IMR-90 (cell line): ENCODE measurements at regions not wholly inside any gene's neighbourhood (a gene's known extent, or its start where the extent isn't known, plus 50 kb on each side); places are given as distances from the start of the nearest gene placed in this dataset.

Experiments
- ATAC-seq: fragments of 200-7000 bp; cut with Tn5 transposase; 2 replicates; pipeline ENCODE4 v1.9.1; 2020; ENCODE audit warnings: low read depth, mild to moderate bottlenecking, moderate library complexity
- BruUV-seq: library from RNA; stranded (reverse); fragments of 400-500 nt; replicated peaks from 2 replicates; lab custom pipeline; 2021; lab: Mats Ljungman, UMichigan
- CTCF ChIA-PET: fragments of 300-600 bp; formaldehyde crosslinking; extraction: SDS; loops from one replicate; lab custom pipeline; 2021; ENCODE audit warnings: antibody characterized with exemption; lab: Yijun Ruan, JAX
- POLR2A ChIA-PET: fragments of 300-600 bp; sonication (Branson Sonifier 250); formaldehyde crosslinking; loops from one replicate; lab custom pipeline; 2022; ENCODE audit warnings: antibody characterized with exemption; ENCODE audit not compliant: unreplicated experiment; lab: Charles Lee
- DNase-seq: peaks from one replicate; pipeline ENCODE4 v3.0.0; 2013
- H2AFZ ChIP-seq: replicated peaks from 2 replicates; pipeline ENCODE3; 2013; ENCODE audit warnings: low read length, mild to moderate bottlenecking; ENCODE audit not compliant: poor library complexity
- H2AK5ac ChIP-seq: 2 replicates; pipeline ENCODE4 v1.6.1; 2013; ENCODE audit warnings: low read depth, low read length, inconsistent platforms
- H2AK9ac ChIP-seq: replicated peaks from 2 replicates; pipeline ENCODE3; 2013; ENCODE audit warnings: mild to moderate bottlenecking, low read depth, low read length, moderate library complexity; ENCODE audit not compliant: poor library complexity
- H2BK120ac ChIP-seq: 2 replicates; pipeline ENCODE4 v1.6.1; 2013; ENCODE audit warnings: low read depth, low read length, inconsistent platforms
- H2BK15ac ChIP-seq: 3 replicates; pipeline ENCODE4 v1.6.1; 2013; ENCODE audit warnings: low read depth, low read length, inconsistent platforms
- H2BK20ac ChIP-seq: 2 replicates; pipeline ENCODE4 v1.6.1; 2013; ENCODE audit warnings: low read depth, mild to moderate bottlenecking, inconsistent platforms, low read length, moderate library complexity
- H2BK5ac ChIP-seq: 2 replicates; pipeline ENCODE4 v1.6.1; 2013; ENCODE audit warnings: mild to moderate bottlenecking, low read depth, low read length, inconsistent platforms; ENCODE audit not compliant: poor library complexity, severe bottlenecking
- H3K14ac ChIP-seq: replicated peaks from 2 replicates; pipeline ENCODE4 v1.6.1; 2013; ENCODE audit warnings: low read depth, low read length, inconsistent platforms
- H3K18ac ChIP-seq: 2 replicates; pipeline ENCODE4 v1.6.1; 2013; ENCODE audit warnings: low read depth, low read length, control low read depth
- H3K23ac ChIP-seq: 2 replicates; pipeline ENCODE4 v1.6.1; 2013; ENCODE audit warnings: low read depth, low read length, inconsistent platforms
- H3K27ac ChIP-seq: 2 replicates; pipeline ENCODE4 v1.5.1; 2013; ENCODE audit warnings: mild to moderate bottlenecking, control low read depth, low read length; ENCODE audit not compliant: insufficient read depth
- H3K27me3 ChIP-seq: 2 replicates; pipeline ENCODE4 v1.6.1; 2013; ENCODE audit warnings: low read length; ENCODE audit not compliant: control insufficient read depth, insufficient read depth
- H3K36me3 ChIP-seq: 2 replicates; pipeline ENCODE4 v1.6.1; 2013; ENCODE audit warnings: low read length, mixed read lengths; ENCODE audit not compliant: control insufficient read depth, insufficient read depth
- H3K4ac ChIP-seq: 2 replicates; pipeline ENCODE4 v1.6.1; 2013; ENCODE audit warnings: low read depth, low read length, inconsistent platforms
- H3K4me1 ChIP-seq: 2 replicates; pipeline ENCODE4 v1.6.1; 2013; ENCODE audit warnings: low read length, mixed read lengths; ENCODE audit not compliant: control insufficient read depth, insufficient read depth
- H3K4me2 ChIP-seq: 2 replicates; pipeline ENCODE4 v1.6.1; 2013; ENCODE audit warnings: low read depth, mild to moderate bottlenecking, control low read depth, low read length, moderate library complexity
- H3K4me3 ChIP-seq: 2 replicates; pipeline ENCODE4 v1.5.1; 2013; ENCODE audit warnings: low read depth, mild to moderate bottlenecking, control low read depth, low read length, moderate library complexity; ENCODE audit not compliant: insufficient read depth
- H3K56ac ChIP-seq: 2 replicates; pipeline ENCODE4 v1.6.1; 2013; ENCODE audit warnings: low read length, inconsistent platforms; ENCODE audit not compliant: insufficient read depth; ENCODE audit errors: extremely low read depth
- H3K79me1 ChIP-seq, 2 experiments: 2 replicates each; pipeline ENCODE4 v1.6.1; 2013; ENCODE audit warnings: low read length in 2 of 2, inconsistent platforms in 1 of 2, low read depth in 1 of 2
- H3K9ac ChIP-seq: 2 replicates; pipeline ENCODE4 v1.6.1; 2013; ENCODE audit warnings: low read depth, low read length, control low read depth
- H3K9me1 ChIP-seq: 2 replicates; pipeline ENCODE4 v1.6.1; 2013; ENCODE audit warnings: low read length, inconsistent platforms; ENCODE audit not compliant: insufficient read depth
- H3K9me3 ChIP-seq: 2 replicates; pipeline ENCODE4 v1.6.1; 2013; ENCODE audit warnings: low read length; ENCODE audit not compliant: control insufficient read depth, insufficient read depth
- H4K20me1 ChIP-seq: 2 replicates; pipeline ENCODE4 v1.6.1; 2013; ENCODE audit warnings: low read length, inconsistent platforms; ENCODE audit not compliant: insufficient read depth
- H4K5ac ChIP-seq: 2 replicates; pipeline ENCODE4 v1.6.1; 2013; ENCODE audit warnings: mild to moderate bottlenecking, low read depth, low read length, control low read depth
- H4K8ac ChIP-seq, 2 experiments: 2 replicates each; pipeline ENCODE4 v1.6.1; 2013; ENCODE audit warnings: low read depth in 2 of 2, low read length in 2 of 2, control low read depth in 1 of 2, inconsistent platforms in 1 of 2
- H4K91ac ChIP-seq: 2 replicates; pipeline ENCODE4 v1.6.1; 2013; ENCODE audit warnings: low read depth, low read length, inconsistent platforms; ENCODE audit not compliant: insufficient read depth
- BHLHE40 ChIP-seq: fragments of 150-350 bp; IDR thresholded peaks from 2 replicates; pipeline ENCODE4 v1.6.1; 2016; ENCODE audit warnings: mild to moderate bottlenecking, low read depth, low read length
- CEBPB ChIP-seq: IDR thresholded peaks from 2 replicates; pipeline ENCODE4 v1.6.1; 2012; ENCODE audit warnings: low read depth, low read length, improper control_type of control experiment
- CHD1 ChIP-seq: IDR thresholded peaks from 2 replicates; pipeline ENCODE4 v1.6.1; 2012; ENCODE audit warnings: low read depth, low read length, improper control_type of control experiment
- CTCF ChIP-seq: conservative IDR thresholded peaks from 2 replicates; pipeline ENCODE4 v1.5.1; 2012; ENCODE audit warnings: mild to moderate bottlenecking, low read depth, low read length, improper control_type of control experiment
- ELK1 ChIP-seq: fragments of 150-350 bp; IDR thresholded peaks from 2 replicates; pipeline ENCODE4 v1.6.1; 2016; ENCODE audit warnings: low read depth, mild to moderate bottlenecking, low read length, moderate library complexity, borderline replicate concordance
- MAFK ChIP-seq: IDR thresholded peaks from 2 replicates; pipeline ENCODE4 v1.6.1; 2012; ENCODE audit warnings: low read depth, low read length, improper control_type of control experiment
- MAZ ChIP-seq: IDR thresholded peaks from 2 replicates; pipeline ENCODE4 v1.6.1; 2012; ENCODE audit warnings: low read depth, mild to moderate bottlenecking, low read length, improper control_type of control experiment, moderate library complexity, borderline replicate concordance
- MXI1 ChIP-seq: IDR thresholded peaks from 2 replicates; pipeline ENCODE4 v1.6.1; 2012; ENCODE audit warnings: low read depth, mild to moderate bottlenecking, low read length, moderate library complexity, borderline replicate concordance
- POLR2A ChIP-seq: IDR thresholded peaks from 2 replicates; pipeline ENCODE4 v1.6.1; 2012; ENCODE audit warnings: mild to moderate bottlenecking, low read depth, low read length
- RCOR1 ChIP-seq: IDR thresholded peaks from 2 replicates; pipeline ENCODE4 v1.6.1; 2012; ENCODE audit warnings: mild to moderate bottlenecking, low read length, improper control_type of control experiment; ENCODE audit not compliant: insufficient replicate concordance
- RFX5 ChIP-seq: IDR thresholded peaks from 2 replicates; pipeline ENCODE4 v1.8.0; 2012; ENCODE audit warnings: low read depth, mild to moderate bottlenecking, low read length, moderate library complexity
- SMC3 ChIP-seq: fragments of 150-350 bp; IDR thresholded peaks from 2 replicates; pipeline ENCODE4 v1.6.1; 2016; ENCODE audit warnings: low read depth, mild to moderate bottlenecking, antibody characterized with exemption, low read length, moderate library complexity
- USF2 ChIP-seq: fragments of 150-350 bp; IDR thresholded peaks from 2 replicates; pipeline ENCODE4 v1.6.1; 2017; ENCODE audit warnings: mild to moderate bottlenecking, antibody characterized with exemption, low read length, low read depth
- WGBS, 2 experiments: methylation state at CpG; one replicate each; pipeline versions ENCODE4 v1.1.5 to v1.1.7; 2013; ENCODE audit warnings: missing lambda C conversion rate in 2 of 2; ENCODE audit not compliant: insufficient read length in 1 of 2; ENCODE audit errors: extremely low coverage in 2 of 2; 5-methylcytosine and 5-hydroxymethylcytosine counted together
- dilution Hi-C: fragments of 300-500 bp; cut with HindIII; formaldehyde crosslinking; loops from one replicate; pipeline ENCODE4 v1.14.3; 2018; ENCODE audit warnings: low sequenced_read_pairs; ENCODE audit not compliant: unreplicated experiment
- in situ Hi-C: fragments of 300-500 bp; cut with MboI; formaldehyde crosslinking; loops from 3 replicates; pipeline ENCODE4 v1.14.3; 2019; ENCODE audit warnings: low sequenced_read_pairs, inconsistent platforms, mixed read lengths
- intact Hi-C: fragments of 100-400 bp; cut with micrococcal nuclease; formaldehyde crosslinking; loops from 2 replicates; pipeline ENCODE4 v1.10.0; 2022

GRCh38 chr10:15448598-15448997 lies 77.5 kb upstream of the FAM171A1 start:
- BruUV-seq, result no TSS peak
- H3K9ac ChIP-seq, result no peak overlapping the region
- no peak overlapping the region for H2AK5ac ChIP-seq
- no peak overlapping the region for H2BK20ac ChIP-seq
- no peak for DNase-seq
- no peaks in the 10 kb centered on the region for H3K9me1 ChIP-seq
- CTCF ChIA-PET, result no interaction called here
- peaks cover 39% of the 10 kb centered on the region for H3K27me3 ChIP-seq
- no peak overlapping the region for H3K56ac ChIP-seq
- POLR2A ChIA-PET, result no interaction called here
- H4K8ac ChIP-seq, result no peak overlapping the region
- WGBS, 2 experiments, result no CpG with 5 or more reads among the region's 9 CpGs
- H3K4me2 ChIP-seq, result no peak overlapping the region
- no peak overlapping the region for H3K4ac ChIP-seq
- no peak overlapping the region for H4K91ac ChIP-seq
- TF ChIP-seq USF2, result no peak
- TF ChIP-seq MXI1, result no peak
- TF ChIP-seq SMC3, result no peak
- TF ChIP-seq RCOR1, result no peak
- TF ChIP-seq POLR2A, result no peak
- TF ChIP-seq MAFK, result no peak
- no peak for TF ChIP-seq RFX5
- no peak for TF ChIP-seq CHD1
- TF ChIP-seq CTCF, result no peak
- no peak for TF ChIP-seq ELK1
- TF ChIP-seq MAZ, result no peak
- no peak for TF ChIP-seq CEBPB
- TF ChIP-seq BHLHE40, result no peak
- no peaks in the 10 kb centered on the region for H3K4me1 ChIP-seq
- H4K20me1 ChIP-seq, result no peaks in the 10 kb centered on the region
- H3K23ac ChIP-seq, result no peak overlapping the region
- no peak overlapping the region for H2BK5ac ChIP-seq
- in situ Hi-C loops (no loop called here), intact Hi-C loops (no loop called here), dilution Hi-C loops (no loop called here)
- no peak overlapping the region for H3K27ac ChIP-seq
- H3K18ac ChIP-seq, result no peak overlapping the region
- H3K9me3 ChIP-seq, result peaks cover 2% of the 10 kb centered on the region; the same call in 1 of the 2 replicates
- H4K5ac ChIP-seq, result no peak overlapping the region
- H3K14ac ChIP-seq, result no peak overlapping the region
- H2BK120ac ChIP-seq, result no peak overlapping the region
- no peak for ATAC-seq
- H2BK15ac ChIP-seq, result no peak overlapping the region
- no peaks in the 10 kb centered on the region for H3K36me3 ChIP-seq
- no peak overlapping the region for H2AK9ac ChIP-seq
- H3K79me1 ChIP-seq, result no peaks in the 10 kb centered on the region
- H3K4me3 ChIP-seq, result no peak overlapping the region
- H2AFZ ChIP-seq, result no peak overlapping the region
